ENCODE measurements at regions not wholly inside any gene's neighbourhood (a gene's known extent, or its start where the extent isn't known, plus 50 kb on each side); places are given as distances from the start of the nearest gene placed in this dataset.

GRCh38 chr6:14306151-14306906, 188.8 kb downstream of the CD83 start:
- Histone ChIP-seq H3K18ac (ENCODE audit: insufficient read length, low read depth, low read length) (no peak overlapping the region), H2AFZ (ENCODE audit: low read length) (no peak overlapping the region), H4K91ac (ENCODE audit: insufficient read length, low read depth, low read length) (no peak overlapping the region), H3K4me2 (ENCODE audit: insufficient read depth, insufficient read length, low read length) (no peak overlapping the region), H3K4me1 (ENCODE audit: insufficient read depth, low read length) (peaks cover 3% of the 10 kb centered on the region; the same call in 1 of the 2 replicates), H3K23me2 (ENCODE audit: insufficient read length, low read depth, low read length, poor library complexity, severe bottlenecking) (no peaks in the 10 kb centered on the region), H2BK120ac (ENCODE audit: low read depth, low read length, poor library complexity, severe bottlenecking) (no peak overlapping the region), H2AK5ac (ENCODE audit: insufficient read length, low read length) (no peak overlapping the region), H3K9me3 (ENCODE audit: control insufficient read depth, low read depth, low read length) (peaks cover 6% of the 10 kb centered on the region), H4K5ac (ENCODE audit: insufficient read length, low read depth, low read length) (no peak overlapping the region), H2BK20ac (ENCODE audit: low read depth, low read length, poor library complexity, severe bottlenecking) (no peak overlapping the region), H3K27me3 (ENCODE audit: insufficient read depth, low read length) (no peaks in the 10 kb centered on the region), H3K79me2 (ENCODE audit: insufficient read depth, low read length) (no peaks in the 10 kb centered on the region), H3K9ac (ENCODE audit: extremely low read depth, insufficient read length, low read length) (no peak overlapping the region), H3K27ac (ENCODE audit: insufficient read length, low read depth, low read length) (no peak overlapping the region), H2BK15ac (ENCODE audit: low read depth, low read length) (no peak overlapping the region), H3K79me1 (ENCODE audit: insufficient read depth, low read depth, low read length, poor library complexity, severe bottlenecking) (no peaks in the 10 kb centered on the region), H3K14ac (ENCODE audit: insufficient read depth, low read length) (no peak overlapping the region), H2BK5ac (ENCODE audit: insufficient read length, low read length) (no peak overlapping the region), H4K8ac (replicated peaks; ENCODE audit: insufficient read length, low read depth, low read length) (no peak overlapping the region), H3K4ac (ENCODE audit: low read depth, low read length) (no peak overlapping the region), H3K23ac (ENCODE audit: insufficient read length, low read depth, low read length) (no peak overlapping the region), H4K20me1 (ENCODE audit: control insufficient read depth, insufficient read depth, insufficient read length) (no peaks in the 10 kb centered on the region), H2BK12ac (ENCODE audit: insufficient read length, low read depth, low read length) (no peak overlapping the region), H3K56ac (ENCODE audit: insufficient read length, low read depth, low read length) (no peak overlapping the region), H3T11ph (ENCODE audit: low read length) (no peak overlapping the region)
- no peaks in the 10 kb centered on the region for H3K27me3 Mint-ChIP-seq (ENCODE audit: low read depth)
- WGBS (ENCODE audit: extremely low coverage, insufficient read length, low lambda C conversion rate): no CpG with 5 or more reads among the region's 11 CpGs
- no peak overlapping the region for H3K4me3 Mint-ChIP-seq
- H3K27ac Mint-ChIP-seq: no peak overlapping the region; a peak in 1 of 7 replicates
- DNase-seq: no peak
- peaks cover 12 to 20% of the 10 kb centered on the region in 2 experiments for H3K9me3 Mint-ChIP-seq
- H3K4me1 Mint-ChIP-seq: peaks cover 11 to 60% of the 10 kb centered on the region in 2 experiments
- peaks cover 9 to 18% (median 15%) of the 10 kb centered on the region in 3 experiments for H3K36me3 Mint-ChIP-seq (ENCODE audit: insufficient read depth in 1 of 3, low read depth in 3 of 3)
- TF ChIP-seq CTCF (conservative IDR thresholded peaks at IDR 0.05): no peak
